Keratinocyte (primary cell): ENCODE measurements at regions not wholly inside any gene's neighbourhood (a gene's known extent, or its start where the extent isn't known, plus 50 kb on each side); places are given as distances from the start of the nearest gene placed in this dataset.

Experiments used
- EZH2 ChIP-seq: IDR thresholded peaks from one replicate; pipeline ENCODE4 v1.6.1; 2012; ENCODE audit warnings: inconsistent platforms, mild to moderate bottlenecking, low read length, moderate library complexity
- TF ChIP-seq, protein P1 (sequence below), 3 experiments: IDR thresholded peaks in 1 of 3; conservative IDR thresholded peaks in 1 of 3; optimal IDR thresholded peaks in 1 of 3; 2 replicates in 2 of 3; 3 replicates in 1 of 3; pipeline versions ENCODE3 to v1.5.1; 2011; ENCODE audit warnings: low read length in 3 of 3, mild to moderate bottlenecking in 3 of 3, moderate library complexity in 2 of 3, control low read depth in 1 of 3, inconsistent platforms in 1 of 3; ENCODE audit not compliant: insufficient read depth in 2 of 3; ENCODE audit errors: extremely low read depth in 1 of 3

DNA sequence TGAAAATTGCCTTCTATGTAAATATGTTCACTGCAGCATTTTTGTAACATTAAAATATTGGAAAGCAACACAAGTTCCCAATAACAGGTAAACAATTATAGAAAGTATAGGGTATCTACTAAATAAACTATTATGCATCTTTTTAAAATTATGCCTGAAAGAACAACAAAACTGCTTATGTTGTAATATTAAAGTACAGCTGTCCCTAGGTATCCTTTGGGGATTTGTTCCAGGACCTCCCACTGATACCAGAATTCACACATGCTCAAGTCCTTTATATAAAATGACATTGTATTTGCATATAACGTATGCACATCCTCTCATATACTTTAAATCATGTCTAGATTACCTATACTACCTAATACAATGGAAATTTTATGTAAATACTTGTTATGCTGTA lies 121.8 kb upstream of the TNFSF4 start:
- TF ChIP-seq, protein P1, sequence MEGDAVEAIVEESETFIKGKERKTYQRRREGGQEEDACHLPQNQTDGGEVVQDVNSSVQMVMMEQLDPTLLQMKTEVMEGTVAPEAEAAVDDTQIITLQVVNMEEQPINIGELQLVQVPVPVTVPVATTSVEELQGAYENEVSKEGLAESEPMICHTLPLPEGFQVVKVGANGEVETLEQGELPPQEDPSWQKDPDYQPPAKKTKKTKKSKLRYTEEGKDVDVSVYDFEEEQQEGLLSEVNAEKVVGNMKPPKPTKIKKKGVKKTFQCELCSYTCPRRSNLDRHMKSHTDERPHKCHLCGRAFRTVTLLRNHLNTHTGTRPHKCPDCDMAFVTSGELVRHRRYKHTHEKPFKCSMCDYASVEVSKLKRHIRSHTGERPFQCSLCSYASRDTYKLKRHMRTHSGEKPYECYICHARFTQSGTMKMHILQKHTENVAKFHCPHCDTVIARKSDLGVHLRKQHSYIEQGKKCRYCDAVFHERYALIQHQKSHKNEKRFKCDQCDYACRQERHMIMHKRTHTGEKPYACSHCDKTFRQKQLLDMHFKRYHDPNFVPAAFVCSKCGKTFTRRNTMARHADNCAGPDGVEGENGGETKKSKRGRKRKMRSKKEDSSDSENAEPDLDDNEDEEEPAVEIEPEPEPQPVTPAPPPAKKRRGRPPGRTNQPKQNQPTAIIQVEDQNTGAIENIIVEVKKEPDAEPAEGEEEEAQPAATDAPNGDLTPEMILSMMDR (optimal IDR thresholded peaks at IDR 0.05 in 1 of 3, IDR thresholded peaks at IDR 0.05 in 1 of 3, conservative IDR thresholded peaks at IDR 0.05 in 1 of 3; ENCODE audit: extremely low read depth in 1 of 3, insufficient read depth in 2 of 3, low read length in 3 of 3): no peak
- TF ChIP-seq EZH2: no peak
